ENCODE measurements at regions not wholly inside any gene's neighbourhood (a gene's known extent, or its start where the extent isn't known, plus 50 kb on each side); places are given as distances from the start of the nearest gene placed in this dataset.

GRCh38 chr2:189951791-189952535, 110.6 kb downstream of the MSTN start:
- H3K9me2 ChIP-seq (ENCODE audit: insufficient read depth) = no peaks in the 10 kb centered on the region
- Mint-ChIP-seq H3K4me3 (no peak overlapping the region), H3K27ac (no peak overlapping the region), H3K4me1 (no peaks in the 10 kb centered on the region), H3K9me3 (no peaks in the 10 kb centered on the region; the same call in 2 of the 3 replicates), H3K36me3 (ENCODE audit: low read depth) (no peaks in the 10 kb centered on the region), H3K27me3 (ENCODE audit: insufficient read depth, low read depth, poor library complexity) (no peaks in the 10 kb centered on the region)
- H3K4me2 ChIP-seq = no peak overlapping the region
- H4K20me1 ChIP-seq (replicated peaks; ENCODE audit: insufficient read depth) = no peaks in the 10 kb centered on the region
- H3K79me2 ChIP-seq (replicated peaks; ENCODE audit: insufficient read depth) = no peaks in the 10 kb centered on the region
- no peak for TF ChIP-seq EZH2 (IDR thresholded peaks at IDR 0.05; ENCODE audit: low read depth, unreplicated experiment)
- no peaks in the 10 kb centered on the region for H3K27me3 ChIP-seq (ENCODE audit: insufficient read depth)
- H2AFZ ChIP-seq = no peak overlapping the region
- H3K4me1 ChIP-seq (ENCODE audit: insufficient read depth) = no peaks in the 10 kb centered on the region
- H3K36me3 ChIP-seq (ENCODE audit: insufficient read depth) = no peaks in the 10 kb centered on the region
- H3F3A ChIP-seq (replicated peaks; ENCODE audit: low read depth) = no peaks in the 10 kb centered on the region
- H3K27ac ChIP-seq (ENCODE audit: low read depth) = no peak overlapping the region
- ATAC-seq (no peak), DNase-seq (ENCODE audit: low spot score) (no peak)
- no peak overlapping the region for H3K4me3 ChIP-seq

- no peaks in the 10 kb centered on the region; the same call in 1 of the 2 replicates for H3K36me3 ChIP-seq (ENCODE audit: insufficient read depth)
- H3K4me1 Mint-ChIP-seq = no peaks in the 10 kb centered on the region
- peaks cover 50% of the 10 kb centered on the region for H3K9me3 Mint-ChIP-seq
- peaks cover 2% of the 10 kb centered on the region for H3K27me3 Mint-ChIP-seq (ENCODE audit: insufficient read depth, low read depth, poor library complexity)
- DNase-seq (ENCODE audit: low spot score) = no peak
- peaks cover 29% of the 10 kb centered on the region for H3K36me3 Mint-ChIP-seq (ENCODE audit: low read depth)
- no peak overlapping the region for H2AFZ ChIP-seq
- H3K4me2 ChIP-seq = no peak overlapping the region
- no peaks in the 10 kb centered on the region for H3F3A ChIP-seq (replicated peaks; ENCODE audit: low read depth)
- no peak for ATAC-seq
- no peak overlapping the region for H3K27ac ChIP-seq (ENCODE audit: low read depth)
- H3K27ac Mint-ChIP-seq = no peak overlapping the region
- H3K27me3 ChIP-seq (ENCODE audit: insufficient read depth) = no peaks in the 10 kb centered on the region
- H3K9me2 ChIP-seq (ENCODE audit: insufficient read depth) = no peaks in the 10 kb centered on the region; the same call in 1 of the 2 replicates
- TF ChIP-seq ZNF462 (CRISPR knock-in tag; IDR thresholded peaks at IDR 0.05) = no peak
- TF ChIP-seq NANOG (IDR thresholded peaks at IDR 0.05; ENCODE audit: borderline replicate concordance) = no peak
- TF ChIP-seq EZH2phosphoT487 (IDR thresholded peaks at IDR 0.05; ENCODE audit: unreplicated experiment) = no peak
- TF ChIP-seq ZNF114 (CRISPR knock-in tag; IDR thresholded peaks at IDR 0.05) = no peak
- TF ChIP-seq JUNB (IDR thresholded peaks at IDR 0.05; ENCODE audit: unreplicated experiment) = no peak
- TF ChIP-seq CREB1 (CRISPR knock-in tag; IDR thresholded peaks at IDR 0.05; ENCODE audit: low read depth) = no peak
- TF ChIP-seq POLR2AphosphoS5 (IDR thresholded peaks at IDR 0.05; ENCODE audit: low read depth) = no peak
- TF ChIP-seq CTCF (conservative IDR thresholded peaks at IDR 0.05; ENCODE audit: low read depth in 2 of 2) = no peak
- no peak overlapping the region for H3K4me3 Mint-ChIP-seq
- H3K4me3 ChIP-seq = no peak overlapping the region
- H4K20me1 ChIP-seq (replicated peaks; ENCODE audit: insufficient read depth) = no peaks in the 10 kb centered on the region
- no peaks in the 10 kb centered on the region for H3K4me1 ChIP-seq (ENCODE audit: insufficient read depth)
- H3K79me2 ChIP-seq (replicated peaks; ENCODE audit: insufficient read depth) = no peaks in the 10 kb centered on the region
Measured at GRCh38 chr2:189943009-189943408, 119.5 kb downstream of the MSTN start.
